ENCODE measurements at regions not wholly inside any gene's neighbourhood (a gene's known extent, or its start where the extent isn't known, plus 50 kb on each side); places are given as distances from the start of the nearest gene placed in this dataset.

DNA sequence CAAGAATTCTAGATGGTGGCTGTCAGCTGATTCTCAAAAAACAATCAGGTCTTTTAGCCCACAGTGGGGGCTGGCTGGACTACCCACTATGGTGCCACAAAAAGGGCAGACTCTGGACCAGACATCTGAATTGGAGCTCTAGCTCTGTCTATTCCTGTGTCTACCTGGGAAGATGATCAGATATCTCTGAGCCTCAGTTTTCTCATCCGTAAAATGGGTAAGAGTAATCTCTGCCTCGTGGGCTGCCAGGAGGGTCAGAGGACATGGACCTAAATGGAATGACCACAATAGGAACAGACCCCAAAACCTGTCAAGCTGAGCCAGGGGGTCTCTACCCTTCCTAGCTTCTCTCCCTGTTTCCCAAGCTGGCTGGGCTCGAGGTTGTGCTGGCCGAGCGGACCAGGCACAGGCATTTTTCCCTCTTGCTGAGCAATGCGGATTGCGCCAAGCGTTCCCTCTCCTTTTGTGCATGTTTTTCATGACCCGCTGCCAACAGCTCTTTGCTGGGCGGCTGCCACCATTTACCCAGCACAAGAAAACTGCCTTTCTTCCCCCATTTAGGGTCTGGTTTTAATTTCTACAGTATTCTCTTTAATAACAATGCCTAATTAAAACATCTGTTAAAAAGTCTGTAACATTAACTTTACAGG is 74.7 kb upstream of the MAFB start:
- TF ChIP-seq POLR2A (IDR thresholded peaks at IDR 0.05) (no peak), EP300 (IDR thresholded peaks at IDR 0.05) (no peak)
- TF ChIP-seq, protein P1, sequence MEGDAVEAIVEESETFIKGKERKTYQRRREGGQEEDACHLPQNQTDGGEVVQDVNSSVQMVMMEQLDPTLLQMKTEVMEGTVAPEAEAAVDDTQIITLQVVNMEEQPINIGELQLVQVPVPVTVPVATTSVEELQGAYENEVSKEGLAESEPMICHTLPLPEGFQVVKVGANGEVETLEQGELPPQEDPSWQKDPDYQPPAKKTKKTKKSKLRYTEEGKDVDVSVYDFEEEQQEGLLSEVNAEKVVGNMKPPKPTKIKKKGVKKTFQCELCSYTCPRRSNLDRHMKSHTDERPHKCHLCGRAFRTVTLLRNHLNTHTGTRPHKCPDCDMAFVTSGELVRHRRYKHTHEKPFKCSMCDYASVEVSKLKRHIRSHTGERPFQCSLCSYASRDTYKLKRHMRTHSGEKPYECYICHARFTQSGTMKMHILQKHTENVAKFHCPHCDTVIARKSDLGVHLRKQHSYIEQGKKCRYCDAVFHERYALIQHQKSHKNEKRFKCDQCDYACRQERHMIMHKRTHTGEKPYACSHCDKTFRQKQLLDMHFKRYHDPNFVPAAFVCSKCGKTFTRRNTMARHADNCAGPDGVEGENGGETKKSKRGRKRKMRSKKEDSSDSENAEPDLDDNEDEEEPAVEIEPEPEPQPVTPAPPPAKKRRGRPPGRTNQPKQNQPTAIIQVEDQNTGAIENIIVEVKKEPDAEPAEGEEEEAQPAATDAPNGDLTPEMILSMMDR (IDR thresholded peaks at IDR 0.05), result no peak
- Histone ChIP-seq H3K27me3 (no peaks in the 10 kb centered on the region), H3K36me3 (no peaks in the 10 kb centered on the region), H3K27ac (no peak overlapping the region), H3K9me3 (no peaks in the 10 kb centered on the region), H3K4me3 (no peak overlapping the region), H3K4me1 (peaks cover 0 to 7% (median 0%) of the 10 kb centered on the region in 4 donors)
- DNase-seq (ENCODE audit: low spot score in 2 of 2), result no peak
- WGBS, 2 donors, result 40 to 70% methylated on average over 10 of the region's 10 CpGs

DNA sequence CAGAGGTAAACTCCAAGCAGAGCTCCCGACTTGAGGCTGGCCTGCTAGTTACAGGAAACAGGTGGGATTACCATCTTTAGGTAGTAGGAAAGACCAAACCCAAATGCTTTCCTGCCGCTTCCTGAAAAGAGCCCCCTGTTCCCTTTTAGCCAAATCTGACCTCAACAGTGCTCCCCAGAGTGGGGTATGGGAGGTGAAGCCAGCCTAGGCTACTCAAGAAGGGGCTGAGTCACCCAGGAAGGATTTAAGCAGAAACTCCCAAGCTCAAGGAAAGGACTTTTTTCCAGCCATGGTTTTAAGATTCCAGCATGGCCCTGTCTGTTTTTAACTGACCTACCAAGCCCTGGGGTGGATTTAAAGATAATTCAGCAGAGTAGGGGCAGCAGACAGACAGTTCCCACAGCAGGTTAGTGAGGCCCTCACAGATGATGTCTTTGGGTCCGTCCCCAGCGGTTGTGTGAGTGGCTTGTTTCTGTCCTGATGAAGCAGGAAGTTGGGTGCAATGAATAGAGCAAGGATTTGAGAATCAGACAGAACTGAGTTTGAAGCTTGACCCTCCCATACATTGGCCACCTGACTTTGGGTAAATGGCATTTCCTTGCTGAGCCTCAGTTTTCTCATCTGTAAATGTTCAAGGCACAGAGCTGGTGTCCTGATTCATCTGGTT is 76.9 kb upstream of the MAFB start:
- H3K4me1 ChIP-seq, result peaks cover 0 to 7% (median 0%) of the 10 kb centered on the region in 4 donors
- no peak overlapping the region for H3K27ac ChIP-seq

DNA sequence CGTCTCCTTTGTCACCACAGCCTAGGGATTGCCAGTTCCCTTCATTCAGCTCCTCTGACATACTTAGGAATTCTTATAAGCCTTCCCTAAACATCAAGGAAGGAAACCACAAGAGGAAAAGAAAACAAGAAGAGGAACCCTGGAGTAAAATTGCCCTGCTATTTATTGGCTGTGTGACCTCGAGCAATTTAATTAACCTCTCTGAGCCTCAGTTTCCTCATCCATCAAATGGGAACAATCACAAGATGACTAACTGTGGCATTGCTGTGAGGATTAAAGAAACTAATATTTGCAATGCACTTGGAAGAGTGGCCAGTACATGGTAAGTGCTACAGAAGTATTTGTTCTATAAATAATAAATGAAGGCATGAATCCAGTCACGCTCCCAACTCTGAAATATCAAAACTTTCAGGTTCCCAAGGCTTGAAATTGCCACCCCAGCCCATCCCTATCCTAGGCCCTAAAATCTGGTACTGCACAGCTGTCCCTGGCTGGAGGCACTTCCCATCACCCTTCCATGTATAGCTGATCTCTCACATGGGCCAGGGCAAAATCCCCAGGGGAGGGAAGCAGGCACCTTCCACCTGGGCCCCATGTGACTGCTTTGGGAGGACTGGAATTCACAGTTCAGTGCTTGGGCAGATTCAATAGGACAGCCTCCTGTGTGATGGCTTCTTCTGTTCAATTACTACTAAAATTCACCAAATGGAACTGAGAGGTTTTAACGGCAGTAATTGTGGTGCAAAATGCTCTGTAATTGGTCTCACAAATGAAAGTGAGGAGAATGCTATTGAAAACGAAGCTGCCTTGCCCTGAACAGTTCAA is 78.0 kb upstream of the MAFB start:
- no peak overlapping the region for H3K4me3 ChIP-seq
- no peaks in the 10 kb centered on the region for H3K9me3 ChIP-seq
- DNase-seq (ENCODE audit: low spot score in 2 of 2), result no peak
- no peaks in the 10 kb centered on the region for H3K36me3 ChIP-seq
- no peak overlapping the region for H3K27ac ChIP-seq
- peaks cover 0 to 13% (median 0%) of the 10 kb centered on the region in 4 donors for H3K4me1 ChIP-seq
- WGBS, 2 donors, result 65 to 69% methylated on average over 5 of the region's 5 CpGs
- no peaks in the 10 kb centered on the region for H3K27me3 ChIP-seq
- TF ChIP-seq POLR2A (IDR thresholded peaks at IDR 0.05) (no peak), EP300 (IDR thresholded peaks at IDR 0.05) (no peak)
- TF ChIP-seq, protein P1 (IDR thresholded peaks at IDR 0.05), result no peak

More for the DNA sequence above, 76.9 kb upstream of the MAFB start:
- WGBS, 2 donors, result 80 to 81% methylated on average over 4 of the region's 4 CpGs
- no peak for DNase-seq (ENCODE audit: low spot score in 2 of 2)
- no peak overlapping the region for H3K4me3 ChIP-seq
- TF ChIP-seq POLR2A (IDR thresholded peaks at IDR 0.05), result no peak
- TF ChIP-seq, protein P1 (IDR thresholded peaks at IDR 0.05), result no peak
- no peak for TF ChIP-seq EP300 (IDR thresholded peaks at IDR 0.05)
- no peaks in the 10 kb centered on the region for H3K27me3 ChIP-seq
- H3K36me3 ChIP-seq, result no peaks in the 10 kb centered on the region
- H3K9me3 ChIP-seq, result no peaks in the 10 kb centered on the region

DNA sequence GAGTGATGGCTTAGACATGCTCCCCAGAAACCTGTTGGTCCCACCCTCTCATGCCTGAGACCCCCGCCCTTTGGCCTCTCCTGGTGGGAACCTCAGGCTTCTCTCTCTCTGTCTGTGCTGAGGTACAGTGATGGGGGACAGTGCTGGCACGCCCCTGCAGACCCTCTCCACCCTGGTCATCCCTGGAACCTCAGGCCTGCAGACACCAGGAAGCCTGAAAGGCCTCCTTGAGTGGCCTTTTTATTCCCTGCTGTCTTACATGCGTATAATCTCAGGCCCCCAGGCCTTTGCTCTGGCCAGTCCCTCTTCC is 78.5 kb upstream of the MAFB start:
- WGBS, 2 donors, result 86 to 93% methylated on average over 3 of the region's 3 CpGs
- TF ChIP-seq POLR2A (IDR thresholded peaks at IDR 0.05) (no peak), EP300 (IDR thresholded peaks at IDR 0.05) (no peak)
- TF ChIP-seq, protein P1 (IDR thresholded peaks at IDR 0.05), result no peak

DNA sequence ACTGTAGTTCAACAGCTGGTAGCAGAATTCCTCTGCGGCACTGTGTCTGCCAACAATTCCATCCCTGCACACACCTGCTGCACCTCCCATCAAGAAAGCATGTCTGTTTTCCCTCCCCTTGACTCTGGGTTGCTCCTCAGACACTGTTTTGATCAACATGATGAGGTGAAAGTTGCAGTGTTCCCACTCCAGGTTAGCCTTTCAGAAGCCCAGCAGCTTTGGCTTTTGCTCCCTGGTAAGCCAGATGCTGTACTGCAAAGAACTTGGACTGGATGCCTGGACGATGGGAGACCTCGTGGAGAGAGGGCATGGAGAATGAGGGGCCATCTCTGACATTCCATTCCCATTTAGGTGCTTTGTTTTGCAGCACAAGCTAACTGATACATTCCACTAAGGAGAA is 79.1 kb upstream of the MAFB start:
- H3K4me3 ChIP-seq, result no peak overlapping the region
- no peaks in the 10 kb centered on the region for H3K9me3 ChIP-seq
- H3K4me1 ChIP-seq, result peaks cover 0 to 13% (median 0%) of the 10 kb centered on the region in 4 donors
- H3K27ac ChIP-seq, result no peak overlapping the region
- WGBS, 2 donors, result 80 to 85% methylated on average over 3 of the region's 3 CpGs
- no peaks in the 10 kb centered on the region for H3K36me3 ChIP-seq
- no peak for DNase-seq (ENCODE audit: low spot score in 2 of 2)
- TF ChIP-seq EP300 (IDR thresholded peaks at IDR 0.05), result no peak
- no peak for TF ChIP-seq POLR2A (IDR thresholded peaks at IDR 0.05)
- TF ChIP-seq, protein P1 (IDR thresholded peaks at IDR 0.05), result no peak
- no peaks in the 10 kb centered on the region for H3K27me3 ChIP-seq

More for the DNA sequence above, 78.5 kb upstream of the MAFB start:
- H3K36me3 ChIP-seq, result no peaks in the 10 kb centered on the region
- H3K27ac ChIP-seq, result no peak overlapping the region
- H3K27me3 ChIP-seq, result no peaks in the 10 kb centered on the region
- peaks cover 0 to 13% (median 0%) of the 10 kb centered on the region in 4 donors for H3K4me1 ChIP-seq
- DNase-seq (ENCODE audit: low spot score in 2 of 2), result no peak
- no peak overlapping the region for H3K4me3 ChIP-seq
- H3K9me3 ChIP-seq, result no peaks in the 10 kb centered on the region
